GM19468 (cell line): ENCODE measurements at regions not wholly inside any gene's neighbourhood (a gene's known extent, or its start where the extent isn't known, plus 50 kb on each side); places are given as distances from the start of the nearest gene placed in this dataset.
"Not testable (repeated sequence)": the region's sequence is repeated elsewhere in the genome, so short reads cannot be mapped to it uniquely, and the experiment has no call there.

Experiments
- ATAC-seq: cut with Tn5 transposase; IDR thresholded peaks from one replicate; pipeline ENCODE4 v1.9.1; 2021; ENCODE audit warnings: mild to moderate bottlenecking, moderate library complexity, moderate number of reproducible peaks; ENCODE audit not compliant: unreplicated experiment; ENCODE audit errors: extremely low read depth

- ATAC-seq = no peak
Measured at GRCh38 chr15:38002883-38003477, 68.5 kb downstream of the TMCO5A start.

GRCh38 chr15:38004218-38004861 is 69.9 kb downstream of the TMCO5A start:
- no peak for ATAC-seq

GRCh38 chr15:38005953-38006808 is 71.7 kb downstream of the TMCO5A start:
- no peak for ATAC-seq

- ATAC-seq = no peak
Measured at GRCh38 chr15:38010395-38010794, 76.0 kb downstream of the TMCO5A start.

- ATAC-seq = no peak
Measured at GRCh38 chr15:38012894-38013293, 78.5 kb downstream of the TMCO5A start.

- ATAC-seq = no peak
Measured at GRCh38 chr15:38017721-38018120, 83.3 kb downstream of the TMCO5A start.

GRCh38 chr15:38019066-38019465 is 84.6 kb downstream of the TMCO5A start:
- ATAC-seq = no peak

- ATAC-seq = no peak
Measured at GRCh38 chr15:38021259-38021658, 86.8 kb downstream of the TMCO5A start.

GRCh38 chr15:38024293-38025091 is 90.1 kb downstream of the TMCO5A start:
- ATAC-seq = no peak

- not testable (repeated sequence) for ATAC-seq
Measured at GRCh38 chr15:38025656-38026055, 91.2 kb downstream of the TMCO5A start.

- ATAC-seq = no peak
Measured at GRCh38 chr15:38028869-38029268, 94.4 kb downstream of the TMCO5A start.

- ATAC-seq = no peak
Measured at GRCh38 chr15:38029736-38030135, 95.3 kb downstream of the TMCO5A start.

GRCh38 chr15:38030609-38031008 is 96.2 kb downstream of the TMCO5A start:
- ATAC-seq = no peak

- ATAC-seq = no peak
Measured at GRCh38 chr15:38035701-38036100, 101.3 kb downstream of the TMCO5A start.

GRCh38 chr15:38036790-38037338 is 102.4 kb downstream of the TMCO5A start:
- no peak for ATAC-seq

- no peak for ATAC-seq
Measured at GRCh38 chr15:38038659-38039442, 104.4 kb downstream of the TMCO5A start.

- ATAC-seq = no peak
Measured at GRCh38 chr15:38040615-38041014, 106.2 kb downstream of the TMCO5A start.

- ATAC-seq = no peak
Measured at GRCh38 chr15:38041576-38041975, 107.1 kb downstream of the TMCO5A start.

GRCh38 chr15:38042211-38042610 is 107.8 kb downstream of the TMCO5A start:
- no peak for ATAC-seq
